Fibroblast of lung (primary cell): ENCODE measurements at regions not wholly inside any gene's neighbourhood (a gene's known extent, or its start where the extent isn't known, plus 50 kb on each side); places are given as distances from the start of the nearest gene placed in this dataset.

Experiments used
- DNase-seq, 2 donors: peaks; one replicate each; pipeline versions ENCODE4 v3.0.0 to v3.0.0-alpha.2; 2010; ENCODE audit warnings: low read depth in 2 of 2
- H2AFZ ChIP-seq: 2 replicates; pipeline ENCODE4 v1.5.1; 2012; ENCODE audit warnings: low read length, control low read depth, inconsistent platforms
- H3K27ac ChIP-seq: 2 replicates; pipeline ENCODE4 v1.5.1; 2011; ENCODE audit warnings: low read length, control low read depth; ENCODE audit not compliant: insufficient read depth
- H3K27me3 ChIP-seq: 2 replicates; pipeline ENCODE4 v1.5.1; 2011; ENCODE audit warnings: mild to moderate bottlenecking, low read length; ENCODE audit not compliant: control insufficient read depth, insufficient read depth
- H3K36me3 ChIP-seq: 2 replicates; pipeline ENCODE4 v1.5.1; 2011; ENCODE audit warnings: low read length; ENCODE audit not compliant: control insufficient read depth, insufficient read depth
- H3K4me1 ChIP-seq: 2 replicates; pipeline ENCODE4 v1.5.1; 2011; ENCODE audit warnings: low read length; ENCODE audit not compliant: control insufficient read depth, insufficient read depth; ENCODE audit errors: extremely low read depth
- H3K4me2 ChIP-seq: 2 replicates; pipeline ENCODE4 v1.5.1; 2011; ENCODE audit warnings: low read length, control low read depth; ENCODE audit not compliant: insufficient read depth; ENCODE audit errors: extremely low read depth
- H3K4me3 ChIP-seq, 4 experiments: fragments of 200-600 bp in 1 of 4; sonication (generic) in 1 of 4; replicated peaks in 1 of 4; 2 replicates each; pipeline ENCODE4 v1.5.1; 2011 to 2016; ENCODE audit warnings: low read length in 4 of 4, low read depth in 3 of 4, mild to moderate bottlenecking in 3 of 4, control low read depth in 2 of 4, inconsistent platforms in 1 of 4, mixed read lengths in 1 of 4; ENCODE audit not compliant: insufficient read depth in 1 of 4; ENCODE audit errors: control extremely low read depth in 1 of 4
- H3K79me2 ChIP-seq: 2 replicates; pipeline ENCODE4 v1.5.1; 2012; ENCODE audit warnings: mild to moderate bottlenecking, low read length, inconsistent platforms; ENCODE audit not compliant: control insufficient read depth, insufficient read depth
- H3K9ac ChIP-seq: 2 replicates; pipeline ENCODE4 v1.5.1; 2011; ENCODE audit warnings: mild to moderate bottlenecking, low read length, control low read depth; ENCODE audit not compliant: insufficient read depth
- H3K9me3 ChIP-seq: 2 replicates; pipeline ENCODE4 v1.5.1; 2012; ENCODE audit warnings: low read depth, low read length; ENCODE audit not compliant: control insufficient read depth, insufficient read depth
- H4K20me1 ChIP-seq: 2 replicates; pipeline ENCODE4 v1.5.1; 2011; ENCODE audit warnings: low read length; ENCODE audit not compliant: control insufficient read depth, insufficient read depth; ENCODE audit errors: extremely low read depth
- CTCF ChIP-seq, 2 donors: IDR thresholded peaks in 1 of 2; conservative IDR thresholded peaks in 1 of 2; 1 replicate in 1 of 2; 2 replicates in 1 of 2; pipeline ENCODE4 v1.5.1; 2011 to 2012; ENCODE audit warnings: low read length in 2 of 2, control low read depth in 1 of 2, inconsistent platforms in 1 of 2, low read depth in 1 of 2, mild to moderate bottlenecking in 1 of 2
- EZH2 ChIP-seq: IDR thresholded peaks from 2 replicates; pipeline ENCODE4 v1.5.1; 2012; ENCODE audit warnings: low read length, control low read depth, mild to moderate bottlenecking; ENCODE audit errors: missing control alignments

- Histone ChIP-seq H3K27ac (no peak overlapping the region), H4K20me1 (no peaks in the 10 kb centered on the region)
Measured at GRCh38 chr5:33232731-33233505, 207.8 kb upstream of the TARS1 start.

GRCh38 chr5:33235304-33235703 is 205.5 kb upstream of the TARS1 start:
- no peak for DNase-seq
- Histone ChIP-seq H3K27me3 (no peaks in the 10 kb centered on the region), H3K4me2 (no peak overlapping the region), H2AFZ (no peak overlapping the region), H3K36me3 (no peaks in the 10 kb centered on the region), H3K4me1 (no peaks in the 10 kb centered on the region), H3K27ac (no peak overlapping the region), H3K4me3 (no peak overlapping the region), H4K20me1 (no peaks in the 10 kb centered on the region), H3K9me3 (no peaks in the 10 kb centered on the region), H3K9ac (no peak overlapping the region), H3K79me2 (no peaks in the 10 kb centered on the region)
- no peak for TF ChIP-seq EZH2
- no peak for TF ChIP-seq CTCF (conservative IDR thresholded peaks at IDR 0.05 in 1 of 2, IDR thresholded peaks at IDR 0.05 in 1 of 2; ENCODE audit: low read depth in 1 of 2, low read length in 2 of 2)

More at GRCh38 chr5:33232731-33233505, 207.8 kb upstream of the TARS1 start:
- Histone ChIP-seq H3K4me2 (no peak overlapping the region), H3K79me2 (no peaks in the 10 kb centered on the region), H2AFZ (no peak overlapping the region), H3K4me3 (no peak overlapping the region), H3K9ac (no peak overlapping the region), H3K36me3 (no peaks in the 10 kb centered on the region), H3K27me3 (no peaks in the 10 kb centered on the region), H3K9me3 (no peaks in the 10 kb centered on the region), H3K4me1 (no peaks in the 10 kb centered on the region)
- DNase-seq, result peak; percentile 32 to 74
- no peak for TF ChIP-seq CTCF (conservative IDR thresholded peaks at IDR 0.05 in 1 of 2, IDR thresholded peaks at IDR 0.05 in 1 of 2; ENCODE audit: low read depth in 1 of 2, low read length in 2 of 2)
- no peak for TF ChIP-seq EZH2

- no peaks in the 10 kb centered on the region for H3K27me3 ChIP-seq
- H3K27ac ChIP-seq, result no peak overlapping the region
- DNase-seq, result no peak
- no peak overlapping the region for H3K4me2 ChIP-seq
- H3K36me3 ChIP-seq, result no peaks in the 10 kb centered on the region
- no peak overlapping the region for H2AFZ ChIP-seq
- H3K9me3 ChIP-seq, result no peaks in the 10 kb centered on the region
- TF ChIP-seq CTCF (conservative IDR thresholded peaks at IDR 0.05 in 1 of 2, IDR thresholded peaks at IDR 0.05 in 1 of 2; ENCODE audit: low read depth in 1 of 2, low read length in 2 of 2) (no peak), EZH2 (no peak)
- H3K79me2 ChIP-seq, result no peaks in the 10 kb centered on the region
- no peaks in the 10 kb centered on the region for H4K20me1 ChIP-seq
- no peaks in the 10 kb centered on the region for H3K4me1 ChIP-seq
- H3K4me3 ChIP-seq, result no peak overlapping the region
- no peak overlapping the region for H3K9ac ChIP-seq
Measured at GRCh38 chr5:33235824-33236223, 204.9 kb upstream of the TARS1 start.
